ENCODE measurements at regions not wholly inside any gene's neighbourhood (a gene's known extent, or its start where the extent isn't known, plus 50 kb on each side); places are given as distances from the start of the nearest gene placed in this dataset.
"Not testable (repeated sequence)": the region's sequence is repeated elsewhere in the genome, so short reads cannot be mapped to it uniquely, and the experiment has no call there.

GRCh38 chr20:48502758-48503157, 325.0 kb downstream of the PREX1 start:
- no peak for TF ChIP-seq CTCF (IDR thresholded peaks at IDR 0.05; ENCODE audit: low read depth, low read length)
- in situ Hi-C loops (cut with HindIII; ENCODE audit: low sequenced_read_pairs) = no loop called here
- H3K4me3 ChIP-seq (ENCODE audit: low read depth, low read length) = no peak overlapping the region
- DNase-seq (ENCODE audit: low read depth, low spot score) = no peak

- in situ Hi-C loops (cut with HindIII; ENCODE audit: low sequenced_read_pairs) = no loop called here
- no peak for TF ChIP-seq CTCF (IDR thresholded peaks at IDR 0.05; ENCODE audit: low read depth, low read length)
- no peak overlapping the region for H3K4me3 ChIP-seq (ENCODE audit: low read depth, low read length)
- DNase-seq (ENCODE audit: low read depth, low spot score) = no peak
Measured at GRCh38 chr20:48502016-48502415, 325.8 kb downstream of the PREX1 start.

GRCh38 chr20:48500900-48501299, 326.9 kb downstream of the PREX1 start:
- in situ Hi-C loops (cut with HindIII; ENCODE audit: low sequenced_read_pairs); DNase-seq (ENCODE audit: low read depth, low spot score); H3K4me3 ChIP-seq (ENCODE audit: low read depth, low read length): not testable (repeated sequence)

GRCh38 chr20:48498939-48499338, 328.9 kb downstream of the PREX1 start:
- DNase-seq (ENCODE audit: low read depth, low spot score); in situ Hi-C loops (cut with HindIII; ENCODE audit: low sequenced_read_pairs); H3K4me3 ChIP-seq (ENCODE audit: low read depth, low read length): not testable (repeated sequence)

GRCh38 chr20:48498125-48498524, 329.7 kb downstream of the PREX1 start:
- in situ Hi-C loops (cut with HindIII; ENCODE audit: low sequenced_read_pairs); H3K4me3 ChIP-seq (ENCODE audit: low read depth, low read length); DNase-seq (ENCODE audit: low read depth, low spot score): not testable (repeated sequence)

- in situ Hi-C loops (cut with HindIII; ENCODE audit: low sequenced_read_pairs) = no loop called here
- no peak for DNase-seq (ENCODE audit: low read depth, low spot score)
- H3K4me3 ChIP-seq (ENCODE audit: low read depth, low read length) = no peak overlapping the region
- TF ChIP-seq CTCF (IDR thresholded peaks at IDR 0.05; ENCODE audit: low read depth, low read length) = no peak
Measured at GRCh38 chr20:48493966-48494365, 333.8 kb downstream of the PREX1 start.

- DNase-seq (ENCODE audit: low read depth, low spot score); H3K4me3 ChIP-seq (ENCODE audit: low read depth, low read length); in situ Hi-C loops (cut with HindIII; ENCODE audit: low sequenced_read_pairs): not testable (repeated sequence)
Measured at GRCh38 chr20:48493331-48493730, 334.5 kb downstream of the PREX1 start.

GRCh38 chr20:48492715-48493070, 335.1 kb downstream of the PREX1 start:
- in situ Hi-C loops (cut with HindIII; ENCODE audit: low sequenced_read_pairs) = no loop called here

More at GRCh38 chr20:48492715-48493070, 335.1 kb downstream of the PREX1 start:
- no peak for TF ChIP-seq CTCF (IDR thresholded peaks at IDR 0.05; ENCODE audit: low read depth, low read length)
- no peak overlapping the region for H3K4me3 ChIP-seq (ENCODE audit: low read depth, low read length)
- DNase-seq (ENCODE audit: low read depth, low spot score) = no peak
